ENCODE measurements at regions not wholly inside any gene's neighbourhood (a gene's known extent, or its start where the extent isn't known, plus 50 kb on each side); places are given as distances from the start of the nearest gene placed in this dataset.

DNA sequence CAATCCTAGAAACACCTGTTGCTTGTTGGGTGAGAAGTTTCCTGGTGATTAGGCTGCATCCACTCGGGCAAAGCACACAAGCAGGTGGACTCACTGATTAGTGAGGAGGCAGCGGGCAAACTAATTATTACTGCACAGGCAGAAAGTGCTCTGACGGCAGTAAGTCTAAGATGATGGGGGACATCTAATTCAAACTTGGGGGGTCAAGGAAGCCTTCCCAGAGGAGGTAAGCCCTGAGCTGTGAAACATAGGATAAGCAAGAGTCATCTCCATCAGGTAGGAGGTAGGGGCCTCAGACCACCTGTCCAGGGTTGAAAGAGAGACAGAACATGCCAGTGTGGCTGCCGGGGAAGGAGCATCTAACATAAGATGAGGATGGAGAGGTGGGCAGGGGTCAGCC lies 1578.4 kb upstream of the TMEM132C start:
- no peak overlapping the region for H3K4me3 ChIP-seq
- H3K27ac ChIP-seq (ENCODE audit: low read depth), result no peak overlapping the region
- Mint-ChIP-seq H3K27me3 (ENCODE audit: insufficient read depth, low read depth, poor library complexity) (peaks cover 9% of the 10 kb centered on the region), H3K9me3 (peaks cover 88% of the 10 kb centered on the region), H3K4me1 (no peaks in the 10 kb centered on the region), H3K36me3 (ENCODE audit: low read depth) (peaks cover 20% of the 10 kb centered on the region), H3K4me3 (no peak overlapping the region), H3K27ac (no peak overlapping the region)
- H3K4me2 ChIP-seq, result no peak overlapping the region
- H3F3A ChIP-seq (replicated peaks; ENCODE audit: low read depth), result no peaks in the 10 kb centered on the region
- no peak for DNase-seq (ENCODE audit: low spot score)
- no peak for ATAC-seq
- no peaks in the 10 kb centered on the region for H3K79me2 ChIP-seq (replicated peaks; ENCODE audit: insufficient read depth)
- no peaks in the 10 kb centered on the region for H3K36me3 ChIP-seq (ENCODE audit: insufficient read depth)
- H2AFZ ChIP-seq, result no peak overlapping the region
- no peaks in the 10 kb centered on the region; the same call in 1 of the 2 replicates for H3K4me1 ChIP-seq (ENCODE audit: insufficient read depth)
- no peaks in the 10 kb centered on the region for H4K20me1 ChIP-seq (replicated peaks; ENCODE audit: insufficient read depth)
- H3K9me2 ChIP-seq (ENCODE audit: insufficient read depth), result no peaks in the 10 kb centered on the region
- H3K27me3 ChIP-seq (ENCODE audit: insufficient read depth), result no peaks in the 10 kb centered on the region
- TF ChIP-seq ZNF331 (CRISPR knock-in tag; IDR thresholded peaks at IDR 0.05; ENCODE audit: low read depth), result no peak

GRCh38 chr12:126700096-126700495 lies 1566.9 kb upstream of the TMEM132C start:
- H3K27me3 ChIP-seq (ENCODE audit: insufficient read depth), result no peaks in the 10 kb centered on the region
- H3K9me3 Mint-ChIP-seq, result peaks cover 97% of the 10 kb centered on the region
- no peaks in the 10 kb centered on the region for H3K4me1 Mint-ChIP-seq
- no peak for TF ChIP-seq ETS1 (IDR thresholded peaks at IDR 0.05)
- TF ChIP-seq, protein P1, sequence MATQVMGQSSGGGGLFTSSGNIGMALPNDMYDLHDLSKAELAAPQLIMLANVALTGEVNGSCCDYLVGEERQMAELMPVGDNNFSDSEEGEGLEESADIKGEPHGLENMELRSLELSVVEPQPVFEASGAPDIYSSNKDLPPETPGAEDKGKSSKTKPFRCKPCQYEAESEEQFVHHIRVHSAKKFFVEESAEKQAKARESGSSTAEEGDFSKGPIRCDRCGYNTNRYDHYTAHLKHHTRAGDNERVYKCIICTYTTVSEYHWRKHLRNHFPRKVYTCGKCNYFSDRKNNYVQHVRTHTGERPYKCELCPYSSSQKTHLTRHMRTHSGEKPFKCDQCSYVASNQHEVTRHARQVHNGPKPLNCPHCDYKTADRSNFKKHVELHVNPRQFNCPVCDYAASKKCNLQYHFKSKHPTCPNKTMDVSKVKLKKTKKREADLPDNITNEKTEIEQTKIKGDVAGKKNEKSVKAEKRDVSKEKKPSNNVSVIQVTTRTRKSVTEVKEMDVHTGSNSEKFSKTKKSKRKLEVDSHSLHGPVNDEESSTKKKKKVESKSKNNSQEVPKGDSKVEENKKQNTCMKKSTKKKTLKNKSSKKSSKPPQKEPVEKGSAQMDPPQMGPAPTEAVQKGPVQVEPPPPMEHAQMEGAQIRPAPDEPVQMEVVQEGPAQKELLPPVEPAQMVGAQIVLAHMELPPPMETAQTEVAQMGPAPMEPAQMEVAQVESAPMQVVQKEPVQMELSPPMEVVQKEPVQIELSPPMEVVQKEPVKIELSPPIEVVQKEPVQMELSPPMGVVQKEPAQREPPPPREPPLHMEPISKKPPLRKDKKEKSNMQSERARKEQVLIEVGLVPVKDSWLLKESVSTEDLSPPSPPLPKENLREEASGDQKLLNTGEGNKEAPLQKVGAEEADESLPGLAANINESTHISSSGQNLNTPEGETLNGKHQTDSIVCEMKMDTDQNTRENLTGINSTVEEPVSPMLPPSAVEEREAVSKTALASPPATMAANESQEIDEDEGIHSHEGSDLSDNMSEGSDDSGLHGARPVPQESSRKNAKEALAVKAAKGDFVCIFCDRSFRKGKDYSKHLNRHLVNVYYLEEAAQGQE (IDR thresholded peaks at IDR 0.05; ENCODE audit: unreplicated experiment), result no peak
- TF ChIP-seq ZNF114 (CRISPR knock-in tag; IDR thresholded peaks at IDR 0.05), result no peak
- no peak for TF ChIP-seq JUNB (IDR thresholded peaks at IDR 0.05; ENCODE audit: unreplicated experiment)
- TF ChIP-seq ZNF331 (CRISPR knock-in tag; IDR thresholded peaks at IDR 0.05; ENCODE audit: low read depth), result no peak
- no peak for TF ChIP-seq EZH2 (IDR thresholded peaks at IDR 0.05; ENCODE audit: low read depth, unreplicated experiment)
- no peak for TF ChIP-seq STAT1 (IDR thresholded peaks at IDR 0.05; ENCODE audit: unreplicated experiment)
- no peak for TF ChIP-seq NANOG (IDR thresholded peaks at IDR 0.05; ENCODE audit: borderline replicate concordance)
- TF ChIP-seq, protein P2, sequence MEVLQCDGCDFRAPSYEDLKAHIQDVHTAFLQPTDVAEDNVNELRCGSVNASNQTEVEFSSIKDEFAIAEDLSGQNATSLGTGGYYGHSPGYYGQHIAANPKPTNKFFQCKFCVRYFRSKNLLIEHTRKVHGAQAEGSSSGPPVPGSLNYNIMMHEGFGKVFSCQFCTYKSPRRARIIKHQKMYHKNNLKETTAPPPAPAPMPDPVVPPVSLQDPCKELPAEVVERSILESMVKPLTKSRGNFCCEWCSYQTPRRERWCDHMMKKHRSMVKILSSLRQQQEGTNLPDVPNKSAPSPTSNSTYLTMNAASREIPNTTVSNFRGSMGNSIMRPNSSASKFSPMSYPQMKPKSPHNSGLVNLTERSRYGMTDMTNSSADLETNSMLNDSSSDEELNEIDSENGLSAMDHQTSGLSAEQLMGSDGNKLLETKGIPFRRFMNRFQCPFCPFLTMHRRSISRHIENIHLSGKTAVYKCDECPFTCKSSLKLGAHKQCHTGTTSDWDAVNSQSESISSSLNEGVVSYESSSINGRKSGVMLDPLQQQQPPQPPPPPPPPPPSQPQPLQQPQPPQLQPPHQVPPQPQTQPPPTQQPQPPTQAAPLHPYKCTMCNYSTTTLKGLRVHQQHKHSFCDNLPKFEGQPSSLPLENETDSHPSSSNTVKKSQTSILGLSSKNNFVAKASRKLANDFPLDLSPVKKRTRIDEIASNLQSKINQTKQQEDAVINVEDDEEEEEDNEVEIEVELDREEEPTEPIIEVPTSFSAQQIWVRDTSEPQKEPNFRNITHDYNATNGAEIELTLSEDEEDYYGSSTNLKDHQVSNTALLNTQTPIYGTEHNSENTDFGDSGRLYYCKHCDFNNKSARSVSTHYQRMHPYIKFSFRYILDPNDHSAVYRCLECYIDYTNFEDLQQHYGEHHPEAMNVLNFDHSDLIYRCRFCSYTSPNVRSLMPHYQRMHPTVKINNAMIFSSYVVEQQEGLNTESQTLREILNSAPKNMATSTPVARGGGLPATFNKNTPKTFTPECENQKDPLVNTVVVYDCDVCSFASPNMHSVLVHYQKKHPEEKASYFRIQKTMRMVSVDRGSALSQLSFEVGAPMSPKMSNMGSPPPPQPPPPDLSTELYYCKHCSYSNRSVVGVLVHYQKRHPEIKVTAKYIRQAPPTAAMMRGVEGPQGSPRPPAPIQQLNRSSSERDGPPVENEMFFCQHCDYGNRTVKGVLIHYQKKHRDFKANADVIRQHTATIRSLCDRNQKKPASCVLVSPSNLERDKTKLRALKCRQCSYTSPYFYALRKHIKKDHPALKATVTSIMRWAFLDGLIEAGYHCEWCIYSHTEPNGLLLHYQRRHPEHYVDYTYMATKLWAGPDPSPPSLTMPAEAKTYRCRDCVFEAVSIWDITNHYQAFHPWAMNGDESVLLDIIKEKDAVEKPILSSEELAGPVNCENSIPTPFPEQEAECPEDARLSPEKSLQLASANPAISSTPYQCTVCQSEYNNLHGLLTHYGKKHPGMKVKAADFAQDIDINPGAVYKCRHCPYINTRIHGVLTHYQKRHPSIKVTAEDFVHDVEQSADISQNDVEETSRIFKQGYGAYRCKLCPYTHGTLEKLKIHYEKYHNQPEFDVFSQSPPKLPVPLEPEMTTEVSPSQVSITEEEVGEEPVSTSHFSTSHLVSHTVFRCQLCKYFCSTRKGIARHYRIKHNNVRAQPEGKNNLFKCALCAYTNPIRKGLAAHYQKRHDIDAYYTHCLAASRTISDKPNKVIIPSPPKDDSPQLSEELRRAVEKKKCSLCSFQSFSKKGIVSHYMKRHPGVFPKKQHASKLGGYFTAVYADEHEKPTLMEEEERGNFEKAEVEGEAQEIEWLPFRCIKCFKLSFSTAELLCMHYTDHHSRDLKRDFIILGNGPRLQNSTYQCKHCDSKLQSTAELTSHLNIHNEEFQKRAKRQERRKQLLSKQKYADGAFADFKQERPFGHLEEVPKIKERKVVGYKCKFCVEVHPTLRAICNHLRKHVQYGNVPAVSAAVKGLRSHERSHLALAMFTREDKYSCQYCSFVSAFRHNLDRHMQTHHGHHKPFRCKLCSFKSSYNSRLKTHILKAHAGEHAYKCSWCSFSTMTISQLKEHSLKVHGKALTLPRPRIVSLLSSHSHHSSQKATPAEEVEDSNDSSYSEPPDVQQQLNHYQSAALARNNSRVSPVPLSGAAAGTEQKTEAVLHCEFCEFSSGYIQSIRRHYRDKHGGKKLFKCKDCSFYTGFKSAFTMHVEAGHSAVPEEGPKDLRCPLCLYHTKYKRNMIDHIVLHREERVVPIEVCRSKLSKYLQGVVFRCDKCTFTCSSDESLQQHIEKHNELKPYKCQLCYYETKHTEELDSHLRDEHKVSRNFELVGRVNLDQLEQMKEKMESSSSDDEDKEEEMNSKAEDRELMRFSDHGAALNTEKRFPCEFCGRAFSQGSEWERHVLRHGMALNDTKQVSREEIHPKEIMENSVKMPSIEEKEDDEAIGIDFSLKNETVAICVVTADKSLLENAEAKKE (CRISPR knock-in tag; IDR thresholded peaks at IDR 0.05), result no peak
- TF ChIP-seq POLR2AphosphoS5 (IDR thresholded peaks at IDR 0.05; ENCODE audit: low read depth), result no peak
- no peak for TF ChIP-seq CREB1 (CRISPR knock-in tag; IDR thresholded peaks at IDR 0.05; ENCODE audit: low read depth)
- TF ChIP-seq EZH2phosphoT487 (IDR thresholded peaks at IDR 0.05; ENCODE audit: unreplicated experiment), result no peak

More at GRCh38 chr12:126700096-126700495, 1566.9 kb upstream of the TMEM132C start:
- Histone ChIP-seq H3K79me2 (replicated peaks; ENCODE audit: insufficient read depth) (no peaks in the 10 kb centered on the region), H3K4me2 (no peak overlapping the region), H4K20me1 (replicated peaks; ENCODE audit: insufficient read depth) (no peaks in the 10 kb centered on the region), H3K36me3 (ENCODE audit: insufficient read depth) (no peaks in the 10 kb centered on the region), H3K9me2 (ENCODE audit: insufficient read depth) (no peaks in the 10 kb centered on the region), H3K27ac (ENCODE audit: low read depth) (no peak overlapping the region), H3K4me1 (ENCODE audit: insufficient read depth) (no peaks in the 10 kb centered on the region), H3K4me3 (no peak overlapping the region), H2AFZ (no peak overlapping the region), H3F3A (replicated peaks; ENCODE audit: low read depth) (no peaks in the 10 kb centered on the region)
- Mint-ChIP-seq H3K27me3 (ENCODE audit: insufficient read depth, low read depth, poor library complexity) (peaks cover 2% of the 10 kb centered on the region), H3K27ac (no peak overlapping the region), H3K36me3 (ENCODE audit: low read depth) (peaks cover 35% of the 10 kb centered on the region), H3K4me3 (no peak overlapping the region)
- no peak for DNase-seq (ENCODE audit: low spot score)
- ATAC-seq, result no peak
